Mesothelial cell of epicardium (in vitro differentiated cells): ENCODE measurements at regions not wholly inside any gene's neighbourhood (a gene's known extent, or its start where the extent isn't known, plus 50 kb on each side); places are given as distances from the start of the nearest gene placed in this dataset.

ENCODE experiments used
- DNase-seq, 2 experiments: peaks; one replicate each; pipeline ENCODE4 v3.0.0; 2021; ENCODE audit warnings: low spot score in 2 of 2; ENCODE audit not compliant: unreplicated experiment in 2 of 2
- H3K27ac Mint-ChIP-seq: 2 replicates; pipeline ENCODE4 v1.8.0; 2021; ENCODE audit warnings: mixed read lengths
- H3K27me3 Mint-ChIP-seq: 2 replicates; pipeline ENCODE4 v1.8.0; 2021; ENCODE audit warnings: low read depth, mixed read lengths
- H3K36me3 Mint-ChIP-seq: 2 replicates; pipeline ENCODE4 v1.8.0; 2021; ENCODE audit warnings: mixed read lengths
- H3K4me1 Mint-ChIP-seq: 2 replicates; pipeline ENCODE4 v1.8.0; 2021; ENCODE audit warnings: mixed read lengths
- H3K4me3 Mint-ChIP-seq: 2 replicates; pipeline ENCODE4 v1.8.0; 2021; ENCODE audit warnings: mild to moderate bottlenecking, moderate library complexity, mixed read lengths
- H3K9me3 Mint-ChIP-seq: 2 replicates; pipeline ENCODE4 v1.8.0; 2021; ENCODE audit warnings: mixed read lengths
- TF ChIP-seq, protein P1 (sequence below): fragments of 200-600 bp; sonication (generic); IDR thresholded peaks from one replicate; pipeline ENCODE4 v1.5.0; 2021; ENCODE audit warnings: antibody characterized with exemption; ENCODE audit not compliant: unreplicated experiment

- Mint-ChIP-seq H3K36me3 (no peaks in the 10 kb centered on the region), H3K27me3 (no peaks in the 10 kb centered on the region)
- no peak for DNase-seq
Observed at GRCh38 chr18:77487951-77488740, 238.5 kb downstream of the GALR1 start.

GRCh38 chr18:77495079-77495478 lies 245.4 kb downstream of the GALR1 start:
- TF ChIP-seq, protein P1, sequence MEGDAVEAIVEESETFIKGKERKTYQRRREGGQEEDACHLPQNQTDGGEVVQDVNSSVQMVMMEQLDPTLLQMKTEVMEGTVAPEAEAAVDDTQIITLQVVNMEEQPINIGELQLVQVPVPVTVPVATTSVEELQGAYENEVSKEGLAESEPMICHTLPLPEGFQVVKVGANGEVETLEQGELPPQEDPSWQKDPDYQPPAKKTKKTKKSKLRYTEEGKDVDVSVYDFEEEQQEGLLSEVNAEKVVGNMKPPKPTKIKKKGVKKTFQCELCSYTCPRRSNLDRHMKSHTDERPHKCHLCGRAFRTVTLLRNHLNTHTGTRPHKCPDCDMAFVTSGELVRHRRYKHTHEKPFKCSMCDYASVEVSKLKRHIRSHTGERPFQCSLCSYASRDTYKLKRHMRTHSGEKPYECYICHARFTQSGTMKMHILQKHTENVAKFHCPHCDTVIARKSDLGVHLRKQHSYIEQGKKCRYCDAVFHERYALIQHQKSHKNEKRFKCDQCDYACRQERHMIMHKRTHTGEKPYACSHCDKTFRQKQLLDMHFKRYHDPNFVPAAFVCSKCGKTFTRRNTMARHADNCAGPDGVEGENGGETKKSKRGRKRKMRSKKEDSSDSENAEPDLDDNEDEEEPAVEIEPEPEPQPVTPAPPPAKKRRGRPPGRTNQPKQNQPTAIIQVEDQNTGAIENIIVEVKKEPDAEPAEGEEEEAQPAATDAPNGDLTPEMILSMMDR, result no peak
- Mint-ChIP-seq H3K4me3 (no peak overlapping the region), H3K4me1 (no peaks in the 10 kb centered on the region), H3K27ac (no peak overlapping the region), H3K9me3 (peaks cover 14% of the 10 kb centered on the region), H3K27me3 (no peaks in the 10 kb centered on the region), H3K36me3 (peaks cover 2% of the 10 kb centered on the region)
- no peak for DNase-seq

More at GRCh38 chr18:77487951-77488740, 238.5 kb downstream of the GALR1 start:
- no peaks in the 10 kb centered on the region for H3K9me3 Mint-ChIP-seq
- H3K4me3 Mint-ChIP-seq, result no peak overlapping the region
- no peak overlapping the region for H3K27ac Mint-ChIP-seq
- no peaks in the 10 kb centered on the region for H3K4me1 Mint-ChIP-seq
- TF ChIP-seq, protein P1, result no peak

GRCh38 chr18:77495982-77496690 lies 246.5 kb downstream of the GALR1 start:
- no peak overlapping the region for H3K27ac Mint-ChIP-seq
- no peaks in the 10 kb centered on the region for H3K4me1 Mint-ChIP-seq
- H3K27me3 Mint-ChIP-seq, result no peaks in the 10 kb centered on the region
- H3K36me3 Mint-ChIP-seq, result peaks cover 2% of the 10 kb centered on the region
- TF ChIP-seq, protein P1, result no peak
- peaks cover 14% of the 10 kb centered on the region for H3K9me3 Mint-ChIP-seq
- H3K4me3 Mint-ChIP-seq, result no peak overlapping the region
- no peak for DNase-seq

- TF ChIP-seq, protein P1, result no peak
- Mint-ChIP-seq H3K27me3 (no peaks in the 10 kb centered on the region), H3K27ac (no peak overlapping the region), H3K4me1 (no peaks in the 10 kb centered on the region), H3K9me3 (peaks cover 14% of the 10 kb centered on the region), H3K4me3 (no peak overlapping the region), H3K36me3 (peaks cover 2% of the 10 kb centered on the region)
- no peak for DNase-seq
Observed at GRCh38 chr18:77501266-77501665, 251.6 kb downstream of the GALR1 start.

DNA sequence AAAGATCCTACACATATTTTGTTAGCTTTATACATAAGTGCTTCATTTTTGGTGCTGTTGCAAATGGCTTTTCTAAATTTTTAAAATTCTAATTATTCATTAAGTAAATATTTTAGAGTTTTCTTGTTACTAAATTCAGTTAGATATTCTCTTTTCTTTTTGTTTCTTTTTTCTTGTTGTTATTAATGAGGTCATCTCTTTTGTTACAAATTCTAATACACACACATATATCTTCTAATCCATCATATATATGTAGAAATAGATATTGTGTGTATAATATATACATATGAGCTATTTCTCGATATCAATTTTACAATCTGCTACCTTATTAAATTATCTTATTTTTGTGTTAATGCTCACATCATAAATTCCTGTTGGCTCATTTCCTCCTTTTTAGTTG lies 255.9 kb downstream of the GALR1 start:
- H3K27ac Mint-ChIP-seq, result no peak overlapping the region
- peaks cover 6% of the 10 kb centered on the region for H3K9me3 Mint-ChIP-seq
- H3K36me3 Mint-ChIP-seq, result no peaks in the 10 kb centered on the region
- H3K4me3 Mint-ChIP-seq, result no peak overlapping the region
- no peak for DNase-seq
- H3K27me3 Mint-ChIP-seq, result no peaks in the 10 kb centered on the region
- TF ChIP-seq, protein P1, result no peak
- no peaks in the 10 kb centered on the region for H3K4me1 Mint-ChIP-seq
